Panc1 (cell line): ENCODE measurements at regions not wholly inside any gene's neighbourhood (a gene's known extent, or its start where the extent isn't known, plus 50 kb on each side); places are given as distances from the start of the nearest gene placed in this dataset.

Experiments used
- ATAC-seq: fragments of 200-7000 bp; cut with Tn5 transposase; 2 replicates; pipeline ENCODE4 v1.9.1; 2020; ENCODE audit warnings: mild to moderate bottlenecking, moderate library complexity
- BruUV-seq: library from RNA; stranded (reverse); fragments of 400-500 nt; replicated peaks from 2 replicates; lab custom pipeline; 2021; lab: Mats Ljungman, UMichigan
- CTCF ChIA-PET: fragments of 300-600 bp; sonication (Branson Sonifier 250); formaldehyde crosslinking; loops from one replicate; lab custom pipeline; 2022; ENCODE audit warnings: antibody characterized with exemption; lab: Charles Lee
- POLR2A ChIA-PET: fragments of 300-600 bp; sonication (Branson Sonifier 250); formaldehyde crosslinking; loops from one replicate; lab custom pipeline; 2022; ENCODE audit warnings: antibody characterized with exemption; lab: Charles Lee
- DNase-seq: peaks from one replicate; pipeline ENCODE4 v3.0.0-alpha.2; 2010; ENCODE audit warnings: low read depth, low spot score
- H3K27ac ChIP-seq: 2 replicates; pipeline ENCODE4 v1.5.1; 2011; ENCODE audit warnings: mild to moderate bottlenecking, low read length, inconsistent platforms
- H3K27me3 ChIP-seq: fragments of 200-500 bp; sonication (Bioruptor generic); 2 replicates; pipeline ENCODE4 v1.6.0; 2014; ENCODE audit warnings: low read length, inconsistent platforms; ENCODE audit not compliant: control insufficient read depth, insufficient read depth
- H3K36me3 ChIP-seq: fragments of 200-500 bp; sonication (Bioruptor generic); 2 replicates; pipeline ENCODE4 v1.5.1; 2014; ENCODE audit warnings: inconsistent platforms, mild to moderate bottlenecking, low read length, moderate library complexity; ENCODE audit not compliant: control insufficient read depth, insufficient read depth
- H3K4me1 ChIP-seq: 2 replicates; pipeline ENCODE4 v1.5.1; 2011; ENCODE audit warnings: inconsistent platforms, mild to moderate bottlenecking, low read length, moderate library complexity; ENCODE audit not compliant: control insufficient read depth, insufficient read depth
- H3K4me3 ChIP-seq, 2 experiments: 2 replicates each; pipeline ENCODE4 v1.5.1; 2011 to 2012; ENCODE audit warnings: low read depth in 2 of 2, low read length in 2 of 2, mild to moderate bottlenecking in 2 of 2, inconsistent platforms in 1 of 2, moderate library complexity in 1 of 2
- H3K9me3 ChIP-seq: fragments of 200-500 bp; sonication (Bioruptor generic); 2 replicates; pipeline ENCODE4 v1.5.1; 2014; ENCODE audit warnings: low read depth, mild to moderate bottlenecking, inconsistent platforms, low read length, moderate library complexity; ENCODE audit not compliant: control insufficient read depth, insufficient read depth
- CTCF ChIP-seq: fragments of 450-650 bp; IDR thresholded peaks from 2 replicates; pipeline ENCODE4 v1.5.1; 2017; ENCODE audit warnings: mild to moderate bottlenecking
- POLR2AphosphoS5 ChIP-seq: IDR thresholded peaks from 2 replicates; pipeline ENCODE4 v1.6.1; 2012; ENCODE audit warnings: mild to moderate bottlenecking, low read depth, low read length, moderate library complexity
- REST ChIP-seq, 2 experiments: IDR thresholded peaks; 2 replicates each; pipeline ENCODE4 v1.6.1; 2011 to 2012; ENCODE audit warnings: low read depth in 2 of 2, control low read depth in 1 of 2, low read length in 1 of 2, mild to moderate bottlenecking in 1 of 2, moderate library complexity in 1 of 2; ENCODE audit not compliant: insufficient read depth in 1 of 2
- SIN3A ChIP-seq: IDR thresholded peaks from 2 replicates; pipeline ENCODE4 v1.6.1; 2012; ENCODE audit warnings: low read depth, mild to moderate bottlenecking, low read length, moderate library complexity, borderline replicate concordance; ENCODE audit not compliant: insufficient read depth
- TCF7L2 ChIP-seq: IDR thresholded peaks from 2 replicates; pipeline ENCODE4 v1.6.1; 2011; ENCODE audit warnings: mild to moderate bottlenecking, low read depth, low read length, inconsistent platforms
- in situ Hi-C: cut with HindIII; loops from 2 replicates; pipeline ENCODE4 v1.10.0; 2016; ENCODE audit warnings: low sequenced_read_pairs, low pct_unique_long_range_greater_than_20kb
- intact Hi-C: fragments of 100-400 bp; cut with micrococcal nuclease; formaldehyde crosslinking; loops from one replicate; pipeline ENCODE4 v1.10.0; 2022; ENCODE audit not compliant: unreplicated experiment

GRCh38 chr20:54794110-54794509, 318.7 kb downstream of the DOK5 start:
- DNase-seq (no peak), ATAC-seq (no peak)
- BruUV-seq: no TSS peak
- ChIA-PET CTCF (no interaction called here), POLR2A (interaction anchor here (0.6 kb wide), 1 partner anchor 1256 kb away, joined by 3 read pairs; no protein-coding TSS in a partner anchor)
- H3K27ac ChIP-seq: no peak overlapping the region
- in situ Hi-C loops: no loop called here
- H3K9me3 ChIP-seq: no peaks in the 10 kb centered on the region
- H3K4me3 ChIP-seq: no peak overlapping the region
- H3K27me3 ChIP-seq: no peaks in the 10 kb centered on the region
- no peaks in the 10 kb centered on the region for H3K4me1 ChIP-seq
- intact Hi-C loops: no loop called here
- TF ChIP-seq TCF7L2: no peak
- no peak for TF ChIP-seq POLR2AphosphoS5
- no peak for TF ChIP-seq CTCF
- TF ChIP-seq REST (IDR thresholded peaks at IDR 0.05; ENCODE audit: insufficient read depth in 1 of 2, low read depth in 2 of 2, low read length in 1 of 2): no peak
- no peaks in the 10 kb centered on the region for H3K36me3 ChIP-seq

GRCh38 chr20:54793291-54793992, 318.0 kb downstream of the DOK5 start:
- BruUV-seq: no TSS peak
- intact Hi-C loops: no loop called here
- TF ChIP-seq POLR2AphosphoS5: no peak
- no peak for TF ChIP-seq SIN3A
- TF ChIP-seq REST (IDR thresholded peaks at IDR 0.05; ENCODE audit: insufficient read depth in 1 of 2, low read depth in 2 of 2, low read length in 1 of 2): no peak
- no peak for TF ChIP-seq CTCF
- TF ChIP-seq TCF7L2: no peak
- Histone ChIP-seq H3K27ac (no peak overlapping the region), H3K4me1 (no peaks in the 10 kb centered on the region), H3K9me3 (no peaks in the 10 kb centered on the region), H3K36me3 (no peaks in the 10 kb centered on the region), H3K27me3 (no peaks in the 10 kb centered on the region), H3K4me3 (no peak overlapping the region)
- in situ Hi-C loops: no loop called here
- CTCF ChIA-PET: no interaction called here
- ATAC-seq: no peak
- POLR2A ChIA-PET: interaction anchor here (0.6 kb wide), 1 partner anchor 1255 kb away, joined by 3 read pairs; no protein-coding TSS in a partner anchor
- DNase-seq: no peak
